ENCODE measurements at regions not wholly inside any gene's neighbourhood (a gene's known extent, or its start where the extent isn't known, plus 50 kb on each side); places are given as distances from the start of the nearest gene placed in this dataset.
A peak's percentile ranks its signal among the peaks of the same experiment; 100 is the strongest.

GRCh38 chr5:137808503-137809135 is 54.5 kb upstream of the HNRNPA0 start:
- peak in 13 of 56 donors; percentile 1 to 76 (median 17) for DNase-seq

GRCh38 chr5:137815202-137815990 is 52.3 kb upstream of the MYOT start:
- DNase-seq = peak in 2 of 56 donors; percentile 19 to 22
